Fibroblast of pulmonary artery (primary cell): ENCODE measurements at regions not wholly inside any gene's neighbourhood (a gene's known extent, or its start where the extent isn't known, plus 50 kb on each side); places are given as distances from the start of the nearest gene placed in this dataset.
"Not testable (repeated sequence)": the region's sequence is repeated elsewhere in the genome, so short reads cannot be mapped to it uniquely, and the experiment has no call there.

Source experiments
- DNase-seq: peaks from one replicate; pipeline ENCODE4 v3.0.0-alpha.2; 2010; ENCODE audit warnings: low read depth
- H3K4me3 ChIP-seq: replicated peaks from 2 replicates; pipeline ENCODE4 v1.5.1; 2011; ENCODE audit warnings: low read depth, mild to moderate bottlenecking, control low read depth, low read length, moderate library complexity
- TF ChIP-seq, protein P1 (sequence below): IDR thresholded peaks from 2 replicates; pipeline ENCODE4 v1.5.1; 2011; ENCODE audit warnings: mild to moderate bottlenecking, control low read depth, low read length, inconsistent platforms; ENCODE audit errors: missing control alignments

DNA sequence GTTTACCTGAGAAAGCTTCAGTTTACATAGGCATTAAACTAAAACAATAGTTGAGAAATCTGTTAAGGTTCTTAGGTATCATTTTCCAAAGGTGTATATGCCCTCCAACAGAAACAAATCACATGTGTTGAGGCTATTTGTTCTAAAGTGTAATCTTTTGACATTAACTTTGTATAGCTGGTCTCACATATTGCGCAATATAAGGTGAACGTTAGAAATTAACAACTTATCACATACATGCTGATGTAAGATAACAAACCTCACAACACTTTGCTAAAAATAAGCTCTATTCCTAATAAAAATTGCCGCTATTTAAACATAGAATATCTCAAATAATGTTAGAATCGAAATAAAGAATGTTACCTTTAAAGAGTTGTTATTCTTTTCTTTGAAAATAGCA lies 340.6 kb downstream of the SRGAP2C start:
- TF ChIP-seq, protein P1, sequence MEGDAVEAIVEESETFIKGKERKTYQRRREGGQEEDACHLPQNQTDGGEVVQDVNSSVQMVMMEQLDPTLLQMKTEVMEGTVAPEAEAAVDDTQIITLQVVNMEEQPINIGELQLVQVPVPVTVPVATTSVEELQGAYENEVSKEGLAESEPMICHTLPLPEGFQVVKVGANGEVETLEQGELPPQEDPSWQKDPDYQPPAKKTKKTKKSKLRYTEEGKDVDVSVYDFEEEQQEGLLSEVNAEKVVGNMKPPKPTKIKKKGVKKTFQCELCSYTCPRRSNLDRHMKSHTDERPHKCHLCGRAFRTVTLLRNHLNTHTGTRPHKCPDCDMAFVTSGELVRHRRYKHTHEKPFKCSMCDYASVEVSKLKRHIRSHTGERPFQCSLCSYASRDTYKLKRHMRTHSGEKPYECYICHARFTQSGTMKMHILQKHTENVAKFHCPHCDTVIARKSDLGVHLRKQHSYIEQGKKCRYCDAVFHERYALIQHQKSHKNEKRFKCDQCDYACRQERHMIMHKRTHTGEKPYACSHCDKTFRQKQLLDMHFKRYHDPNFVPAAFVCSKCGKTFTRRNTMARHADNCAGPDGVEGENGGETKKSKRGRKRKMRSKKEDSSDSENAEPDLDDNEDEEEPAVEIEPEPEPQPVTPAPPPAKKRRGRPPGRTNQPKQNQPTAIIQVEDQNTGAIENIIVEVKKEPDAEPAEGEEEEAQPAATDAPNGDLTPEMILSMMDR, result no peak
- no peak overlapping the region for H3K4me3 ChIP-seq
- DNase-seq, result no peak

DNA sequence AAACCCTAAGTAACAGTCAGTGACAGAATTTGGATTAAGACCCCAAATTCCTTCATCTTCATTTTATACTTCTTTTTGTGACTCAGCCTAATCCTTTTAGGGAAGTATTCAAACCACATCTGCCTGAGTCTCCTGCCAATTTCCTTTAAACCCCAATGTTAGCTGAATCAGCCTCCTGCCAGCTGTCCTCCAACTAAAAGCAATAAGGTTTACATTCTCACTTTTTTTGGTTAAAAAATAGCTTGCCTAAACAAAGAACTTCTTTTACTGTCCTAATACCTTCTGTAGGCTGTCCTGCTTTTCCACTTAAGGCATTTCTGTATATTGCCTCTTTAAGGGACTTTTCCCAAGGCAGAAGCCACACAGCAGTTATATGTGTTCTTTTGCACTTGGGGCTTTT lies 344.2 kb downstream of the SRGAP2C start:
- not testable (repeated sequence) for DNase-seq, H3K4me3 ChIP-seq

DNA sequence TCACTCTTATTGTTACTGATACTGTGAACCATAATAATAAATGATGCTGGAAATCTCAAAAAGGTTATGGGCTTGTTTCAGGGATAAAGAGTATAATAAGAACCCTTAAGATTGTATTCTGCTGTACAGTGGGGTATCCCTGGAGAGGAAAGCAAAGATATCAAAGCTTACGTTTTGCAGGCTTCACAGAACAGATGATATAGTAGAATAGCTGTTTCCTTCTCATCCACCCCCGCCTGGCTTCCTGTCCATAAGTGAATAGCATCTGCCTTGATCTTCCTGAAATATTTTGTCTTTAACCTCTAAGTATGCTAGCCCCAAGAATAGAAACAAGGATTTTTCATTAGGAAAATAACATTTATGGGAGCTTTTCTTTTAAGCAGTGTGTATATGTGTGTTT lies 345.3 kb downstream of the SRGAP2C start:
- DNase-seq, H3K4me3 ChIP-seq: not testable (repeated sequence)

DNA sequence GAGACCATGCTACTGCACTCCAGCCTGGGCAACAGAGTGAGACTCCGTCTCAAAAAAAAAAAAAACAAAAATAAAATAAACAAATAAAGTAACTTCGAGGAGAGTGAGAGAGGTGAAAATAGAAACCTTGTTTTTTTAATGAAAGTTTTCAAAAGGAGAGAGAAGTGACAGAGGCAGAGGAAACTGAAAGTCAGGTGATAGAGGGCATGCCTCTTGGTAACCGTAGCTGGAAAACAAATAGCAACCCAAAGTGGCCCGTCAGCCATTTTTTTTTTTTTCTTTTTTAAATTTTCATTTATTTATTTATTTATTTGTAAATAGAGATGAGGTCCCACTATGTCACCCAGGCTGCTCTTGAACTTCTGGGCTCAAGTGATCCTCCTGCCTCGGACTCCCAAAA lies 347.0 kb downstream of the SRGAP2C start:
- H3K4me3 ChIP-seq, DNase-seq: not testable (repeated sequence)

DNA sequence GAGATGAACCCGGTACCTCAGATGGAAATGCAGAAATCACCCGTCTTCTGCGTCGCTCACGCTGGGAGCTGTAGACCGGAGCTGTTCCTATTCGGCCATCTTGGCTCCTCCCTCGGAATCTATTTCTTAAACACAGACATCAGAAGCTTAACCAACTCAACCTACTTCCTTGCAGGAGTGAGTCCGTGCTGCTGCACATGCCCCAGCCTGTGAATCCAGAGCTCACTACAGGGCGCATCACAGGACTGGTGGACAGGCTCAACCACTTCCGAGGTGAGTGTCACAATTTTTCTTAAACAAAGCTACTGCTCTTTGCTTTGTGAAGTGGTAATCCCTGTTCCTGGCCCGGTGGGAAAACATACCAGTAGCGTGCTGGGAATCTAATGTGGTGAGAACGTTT lies 353.4 kb downstream of the SRGAP2C start:
- not testable (repeated sequence) for H3K4me3 ChIP-seq, DNase-seq

DNA sequence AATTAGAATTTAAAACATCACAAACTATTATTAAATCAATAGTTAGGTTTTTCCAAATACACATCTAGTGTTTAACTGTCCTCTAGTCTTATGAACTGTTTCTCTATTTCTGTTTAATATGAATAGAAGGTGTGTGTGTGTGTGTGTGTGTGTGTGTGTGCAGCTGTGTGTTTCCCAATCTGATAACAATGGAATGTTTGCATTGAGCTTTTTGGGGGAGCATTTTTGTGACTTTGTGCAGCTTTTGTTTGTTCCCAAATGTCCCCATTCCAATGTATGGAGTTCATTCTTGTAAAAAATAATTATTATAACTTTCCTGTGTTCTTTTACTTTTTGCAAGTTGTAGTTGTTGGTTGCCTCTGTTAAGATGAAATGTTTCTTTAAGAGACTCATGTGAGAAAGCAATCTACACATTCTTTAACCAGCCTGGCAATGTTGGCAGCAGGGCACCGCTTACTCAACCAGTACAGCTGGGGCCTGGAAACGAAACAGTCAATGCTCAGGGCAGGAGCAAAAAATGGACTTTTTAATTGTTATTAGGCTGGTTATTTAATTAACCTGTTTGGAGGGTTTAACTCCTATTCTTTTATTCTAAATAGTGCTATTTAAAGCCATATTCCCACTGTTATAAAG lies 354.3 kb downstream of the SRGAP2C start:
- no peak overlapping the region for H3K4me3 ChIP-seq
- TF ChIP-seq, protein P1, result no peak
- DNase-seq, result no peak

DNA sequence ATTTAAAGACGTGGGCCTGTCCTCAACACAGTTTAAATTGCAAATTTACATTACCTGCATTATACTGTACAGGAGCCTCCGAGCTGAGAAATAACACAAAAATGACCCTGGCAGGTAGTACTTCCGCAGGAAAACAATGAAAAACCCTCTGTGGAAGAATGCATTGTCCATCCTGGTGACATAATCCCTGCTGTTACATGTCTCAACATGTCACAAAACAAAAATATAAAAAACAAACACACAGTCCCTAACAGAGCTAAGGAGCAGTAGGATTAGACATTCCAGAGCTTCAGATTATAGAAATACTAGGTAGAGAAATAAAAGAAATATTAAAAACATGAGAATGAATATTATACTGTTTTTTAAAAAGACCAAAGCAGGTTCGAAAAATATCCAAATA lies 359.2 kb downstream of the SRGAP2C start:
- not testable (repeated sequence) for H3K4me3 ChIP-seq, DNase-seq

DNA sequence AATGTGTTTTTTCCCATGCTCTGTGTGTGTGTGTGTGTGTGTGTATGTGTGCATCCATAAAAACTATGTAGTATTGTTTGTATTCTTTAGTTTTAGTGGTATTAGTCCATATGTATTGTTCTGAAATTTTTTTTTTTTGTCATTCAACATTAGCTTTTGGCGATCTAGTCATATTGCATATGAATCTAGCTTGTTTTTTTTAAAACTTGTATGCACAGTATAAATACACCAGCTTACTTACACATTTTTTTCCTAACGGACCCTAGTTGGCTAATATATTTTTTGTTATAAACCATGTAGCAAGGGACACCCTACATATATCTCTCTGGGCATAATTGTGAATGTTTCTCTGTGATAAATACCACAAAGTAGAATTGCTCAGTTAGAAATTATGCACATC lies 359.7 kb downstream of the SRGAP2C start:
- DNase-seq, result no peak
- TF ChIP-seq, protein P1, result no peak
- H3K4me3 ChIP-seq, result no peak overlapping the region

DNA sequence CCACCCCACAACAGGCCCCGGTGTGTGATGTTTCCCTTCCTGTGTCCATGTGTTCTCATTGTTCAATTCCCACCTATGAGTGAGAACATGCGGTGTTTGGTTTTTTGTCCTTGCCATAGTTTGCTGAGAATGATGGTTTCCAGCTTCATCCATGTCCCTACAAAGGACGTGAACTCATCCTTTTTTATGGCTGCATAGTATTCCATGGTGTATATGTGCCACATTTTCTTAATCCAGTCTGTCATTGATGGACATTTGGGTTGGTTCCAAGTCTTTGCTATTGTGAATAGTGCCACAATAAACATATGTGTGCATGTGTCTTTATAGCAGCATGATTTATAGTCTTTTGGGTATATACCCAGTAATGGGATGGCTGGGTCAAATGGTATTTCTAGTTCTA lies 361.1 kb downstream of the SRGAP2C start:
- H3K4me3 ChIP-seq, DNase-seq: not testable (repeated sequence)

DNA sequence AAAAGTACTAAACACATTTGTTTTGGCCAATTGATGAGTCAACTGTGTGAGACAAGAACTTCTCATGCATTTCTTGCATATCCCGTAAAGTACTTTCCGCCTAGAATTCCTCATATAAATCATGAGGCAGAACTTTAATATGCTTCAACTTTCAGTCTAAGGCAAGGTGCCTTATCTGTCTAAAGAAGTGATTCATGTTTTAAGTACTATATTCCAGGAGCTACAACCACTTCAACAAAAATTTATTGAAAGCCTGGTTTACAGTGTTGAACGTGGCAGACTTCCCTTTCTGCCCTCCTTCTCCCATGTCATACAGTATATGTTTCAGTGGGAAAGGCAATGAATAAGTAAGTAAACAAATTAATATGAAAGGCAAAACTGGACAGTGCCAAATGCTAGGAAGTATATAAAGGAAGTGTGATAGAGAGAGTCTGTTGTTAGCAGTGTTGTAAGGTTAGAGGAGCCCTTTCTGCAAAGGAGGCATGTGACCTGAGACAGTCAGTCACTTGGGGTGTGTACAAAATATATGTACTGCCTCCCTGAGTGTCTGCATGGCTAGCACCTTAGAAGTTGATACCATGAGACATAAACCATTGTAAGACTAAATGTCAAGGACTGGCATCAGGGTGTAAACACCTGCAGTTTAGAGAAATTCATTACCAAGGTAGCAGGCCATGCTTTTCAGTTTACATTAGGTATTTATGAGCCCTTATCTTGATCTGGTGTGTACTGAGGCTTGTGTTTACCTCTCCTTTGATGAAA lies 362.2 kb downstream of the SRGAP2C start:
- DNase-seq, result peak; percentile 7
- TF ChIP-seq, protein P1, result no peak
- H3K4me3 ChIP-seq, result no peak overlapping the region

DNA sequence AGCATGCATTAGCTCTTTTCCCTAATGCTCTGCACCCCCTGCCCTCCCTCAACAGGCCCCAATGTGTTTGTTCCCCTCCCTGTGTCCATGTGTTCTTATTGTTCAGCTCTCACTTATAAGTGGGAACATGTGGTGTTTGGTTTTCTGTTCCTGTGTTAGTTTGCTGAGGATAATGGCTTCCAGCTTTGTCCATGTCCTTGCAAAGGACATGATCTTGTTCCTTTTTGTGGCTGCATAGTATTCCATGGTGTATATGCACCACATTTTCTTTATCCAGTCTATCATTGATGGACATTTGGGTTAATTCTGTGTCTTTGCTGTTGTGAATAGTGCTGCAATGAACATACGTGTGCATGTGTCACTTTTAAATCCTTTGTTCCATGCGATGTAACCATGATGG lies 363.0 kb downstream of the SRGAP2C start:
- not testable (repeated sequence) for H3K4me3 ChIP-seq, DNase-seq

DNA sequence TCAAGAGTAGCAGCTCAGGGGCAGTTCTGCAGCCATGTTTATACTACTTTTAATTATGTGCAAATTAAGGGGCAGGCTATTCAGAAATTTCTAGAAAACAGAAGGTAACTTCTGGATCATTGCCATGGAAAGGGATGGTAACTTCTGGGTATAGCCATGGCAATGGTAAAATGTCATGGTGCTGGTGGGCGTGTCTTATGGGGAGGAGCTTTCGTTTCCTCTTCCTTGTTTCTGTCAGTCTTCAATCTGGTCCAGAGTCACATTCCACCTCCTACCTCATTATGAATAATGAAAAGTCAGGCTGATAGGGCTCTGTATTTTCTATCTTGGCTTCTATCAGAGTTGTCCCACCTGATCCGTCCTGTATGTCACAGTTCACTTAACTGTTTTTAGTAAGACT lies 366.0 kb downstream of the SRGAP2C start:
- not testable (repeated sequence) for H3K4me3 ChIP-seq, DNase-seq

DNA sequence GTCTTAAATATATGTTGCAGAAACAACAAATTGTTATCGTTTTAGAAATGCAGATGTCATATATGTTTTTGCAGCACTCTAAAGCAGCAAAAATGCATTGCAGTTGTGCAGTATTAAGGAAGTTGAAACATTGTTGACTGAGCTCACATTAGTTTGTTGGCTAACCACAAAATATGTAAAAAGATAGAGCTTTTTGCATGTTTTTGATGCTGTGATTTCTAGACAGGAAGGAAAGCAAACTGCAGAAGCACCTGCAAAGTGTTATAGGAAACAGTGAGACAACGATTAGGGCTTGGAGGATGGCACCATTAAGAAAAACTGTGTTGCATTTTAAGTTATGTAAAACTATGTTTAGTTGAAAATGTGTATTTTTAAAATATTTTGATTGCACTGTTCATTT lies 366.7 kb downstream of the SRGAP2C start:
- DNase-seq, H3K4me3 ChIP-seq: not testable (repeated sequence)

DNA sequence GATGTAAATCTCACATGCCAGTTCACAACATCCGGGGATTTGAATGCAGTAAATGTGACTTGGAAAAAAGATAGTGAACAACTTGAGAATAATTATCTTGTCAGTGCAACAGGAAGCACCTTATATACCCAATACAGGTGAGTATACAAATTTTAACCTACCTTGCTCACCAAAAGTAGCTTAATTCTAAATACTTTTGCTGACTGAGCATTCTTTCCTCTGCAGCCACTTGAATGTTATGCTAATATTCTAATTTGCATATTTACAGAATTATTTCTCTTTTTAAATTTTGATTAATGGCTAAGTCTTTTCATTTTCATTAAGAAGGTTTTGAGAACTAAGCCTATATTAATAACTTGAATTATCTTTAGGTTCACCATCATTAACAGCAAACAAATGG lies 371.8 kb downstream of the SRGAP2C start:
- DNase-seq, H3K4me3 ChIP-seq: not testable (repeated sequence)

DNA sequence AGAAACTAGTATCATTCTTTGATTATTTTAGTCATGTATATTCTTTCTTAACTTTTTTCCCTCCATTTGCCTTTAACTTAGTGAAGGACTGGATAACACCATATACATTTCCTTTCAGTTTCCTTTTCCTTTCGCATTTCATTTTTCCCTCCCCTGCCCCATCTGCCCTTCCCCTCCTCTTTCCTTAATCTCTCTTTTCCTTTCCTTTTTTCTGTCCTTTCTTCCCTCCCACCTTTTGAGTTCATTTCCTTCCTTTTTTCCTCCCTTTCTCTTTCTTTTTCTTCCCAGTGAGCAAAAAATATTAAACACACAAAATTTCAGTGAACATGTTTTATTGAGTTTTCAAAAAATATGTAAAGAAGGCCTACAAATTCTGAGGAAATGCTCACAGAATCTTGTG lies 373.3 kb downstream of the SRGAP2C start:
- not testable (repeated sequence) for H3K4me3 ChIP-seq, DNase-seq
